PC-9 (cell line): ENCODE measurements at regions not wholly inside any gene's neighbourhood (a gene's known extent, or its start where the extent isn't known, plus 50 kb on each side); places are given as distances from the start of the nearest gene placed in this dataset.

Source experiments
- BruUV-seq: library from RNA; stranded (reverse); fragments of 400-500 nt; replicated peaks from 2 replicates; lab custom pipeline; 2021; lab: Mats Ljungman, UMichigan
- CTCF ChIA-PET: fragments of 300-600 bp; sonication (Branson Sonifier 250); formaldehyde crosslinking; loops from one replicate; lab custom pipeline; 2022; ENCODE audit warnings: antibody characterized with exemption; lab: Charles Lee
- POLR2A ChIA-PET: fragments of 300-600 bp; sonication (Branson Sonifier 250); formaldehyde crosslinking; loops from one replicate; lab custom pipeline; 2022; ENCODE audit warnings: antibody characterized with exemption; ENCODE audit not compliant: unreplicated experiment; lab: Charles Lee
- DNase-seq, 2 experiments: peaks; one replicate each; pipeline versions ENCODE4 v3.0.0 to v3.0.0-alpha.2; 2015 to 2022; ENCODE audit warnings: mixed read lengths in 1 of 2
- H2AFZ ChIP-seq: fragments of 200-600 bp; sonication (generic); 2 replicates; pipeline ENCODE4 v1.8.1; 2017; ENCODE audit warnings: antibody characterized with exemption
- H3F3A ChIP-seq: fragments of 200-600 bp; sonication (generic); 2 replicates; pipeline ENCODE4 v1.8.1; 2017; ENCODE audit warnings: antibody characterized with exemption, mild to moderate bottlenecking, low read depth; ENCODE audit not compliant: insufficient read depth
- H3K27ac ChIP-seq: fragments of 200-600 bp; sonication (generic); 2 replicates; pipeline ENCODE4 v1.6.1; 2016; ENCODE audit warnings: mixed run types
- H3K27me3 ChIP-seq: fragments of 200-600 bp; sonication (generic); 2 replicates; pipeline ENCODE4 v1.6.1; 2016; ENCODE audit warnings: low read depth, mixed run types; ENCODE audit not compliant: insufficient read depth
- H3K36me3 ChIP-seq: fragments of 200-600 bp; sonication (generic); 2 replicates; pipeline ENCODE4 v1.6.1; 2016; ENCODE audit warnings: low read depth, mixed run types
- H3K4me1 ChIP-seq: fragments of 200-600 bp; sonication (generic); replicated peaks from 2 replicates; pipeline ENCODE4 v1.6.1; 2016; ENCODE audit warnings: mixed run types; ENCODE audit not compliant: insufficient read depth
- H3K4me2 ChIP-seq: fragments of 200-600 bp; sonication (generic); 2 replicates; pipeline ENCODE4 v1.6.1; 2017; ENCODE audit warnings: mixed run types
- H3K4me3 ChIP-seq: fragments of 200-600 bp; sonication (generic); 2 replicates; pipeline ENCODE4 v1.6.1; 2016; ENCODE audit warnings: mixed run types
- H3K79me2 ChIP-seq: fragments of 200-600 bp; sonication (generic); 2 replicates; pipeline ENCODE4 v1.6.1; 2017; ENCODE audit warnings: low read depth, mixed run types
- H3K9me2 ChIP-seq: fragments of 200-600 bp; sonication (generic); 2 replicates; pipeline ENCODE4 v1.8.1; 2017; ENCODE audit warnings: mild to moderate bottlenecking; ENCODE audit not compliant: insufficient read depth
- H3K9me3 ChIP-seq: fragments of 200-600 bp; sonication (generic); 2 replicates; pipeline ENCODE4 v1.8.1; 2016; ENCODE audit warnings: low read depth; ENCODE audit not compliant: insufficient read depth
- H4K20me1 ChIP-seq: fragments of 200-600 bp; sonication (generic); 2 replicates; pipeline ENCODE4 v1.8.1; 2017; ENCODE audit not compliant: insufficient read depth
- CTCF ChIP-seq: fragments of 200-600 bp; sonication (generic); conservative IDR thresholded peaks from 2 replicates; pipeline ENCODE4 v1.6.1; 2017; ENCODE audit warnings: mixed run types, antibody characterized with exemption, mild to moderate bottlenecking, moderate library complexity
- EZH2 ChIP-seq: fragments of 200-600 bp; sonication (generic); IDR thresholded peaks from 2 replicates; pipeline ENCODE4 v1.8.0; 2017; ENCODE audit warnings: antibody characterized with exemption, low read depth
- intact Hi-C: fragments of 100-400 bp; cut with micrococcal nuclease; formaldehyde crosslinking; loops from one replicate; pipeline ENCODE4 v1.10.0; 2022; ENCODE audit not compliant: unreplicated experiment

DNA sequence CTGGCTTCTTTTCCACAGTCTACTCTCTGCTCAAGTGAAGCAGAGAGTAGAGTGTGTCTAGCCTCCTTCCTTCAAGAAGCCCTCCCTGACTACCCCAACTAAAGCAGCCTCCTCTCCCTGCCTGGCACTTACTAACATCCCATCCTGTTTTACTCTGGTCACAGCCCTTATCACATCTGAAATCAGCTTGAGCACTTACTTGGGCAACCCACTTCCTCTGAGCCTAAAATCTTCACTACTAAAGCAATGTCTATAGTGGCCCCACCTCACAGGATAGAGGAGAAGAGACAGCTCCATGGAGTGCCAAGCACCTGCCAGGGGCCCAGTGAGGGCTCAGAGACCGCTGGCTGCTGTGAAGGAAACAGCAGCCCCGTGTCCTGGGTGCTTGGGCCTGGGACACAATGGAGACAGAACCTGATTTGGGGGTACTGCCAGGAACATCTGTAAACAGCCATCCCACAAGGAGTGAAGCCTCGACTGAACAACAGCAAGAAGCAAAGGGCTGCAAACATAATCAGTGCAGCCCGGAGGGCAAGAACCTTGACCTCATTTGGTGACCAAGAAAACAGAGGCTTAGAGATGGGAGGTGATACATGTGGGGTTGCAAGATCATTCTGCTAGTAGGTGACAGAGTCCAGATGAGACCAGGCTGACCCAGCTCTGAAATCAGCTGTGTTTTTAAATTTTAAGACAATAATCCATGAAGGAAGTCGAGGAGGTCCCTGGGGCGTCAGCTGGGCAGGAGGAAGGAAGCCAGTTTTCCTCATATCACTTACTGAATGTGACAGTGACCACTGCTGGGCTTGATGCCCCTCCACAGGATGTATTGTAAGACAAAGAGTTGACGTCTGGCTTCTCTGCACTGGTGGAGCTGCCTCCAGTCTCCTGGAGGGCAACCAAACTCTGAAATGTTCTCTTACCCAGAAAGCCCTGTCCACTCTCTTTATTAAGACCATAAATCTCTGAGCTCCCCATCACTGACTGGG, 710.6 kb downstream of the MATN1 start:
- Histone ChIP-seq H3K9me2 (no peaks in the 10 kb centered on the region), H3K9me3 (no peaks in the 10 kb centered on the region), H3K4me2 (no peak overlapping the region), H2AFZ (no peak overlapping the region), H4K20me1 (no peaks in the 10 kb centered on the region), H3K4me1 (peaks cover 30% of the 10 kb centered on the region), H3K4me3 (no peak overlapping the region), H3F3A (no peaks in the 10 kb centered on the region), H3K79me2 (no peaks in the 10 kb centered on the region), H3K27ac (no peak overlapping the region), H3K27me3 (no peaks in the 10 kb centered on the region), H3K36me3 (no peaks in the 10 kb centered on the region)
- POLR2A ChIA-PET, result no interaction called here
- CTCF ChIA-PET, result no interaction called here
- DNase-seq, result no peak
- BruUV-seq, result no TSS peak
- TF ChIP-seq EZH2, result no peak
- TF ChIP-seq CTCF, result no peak
- intact Hi-C loops, result no loop called here

DNA sequence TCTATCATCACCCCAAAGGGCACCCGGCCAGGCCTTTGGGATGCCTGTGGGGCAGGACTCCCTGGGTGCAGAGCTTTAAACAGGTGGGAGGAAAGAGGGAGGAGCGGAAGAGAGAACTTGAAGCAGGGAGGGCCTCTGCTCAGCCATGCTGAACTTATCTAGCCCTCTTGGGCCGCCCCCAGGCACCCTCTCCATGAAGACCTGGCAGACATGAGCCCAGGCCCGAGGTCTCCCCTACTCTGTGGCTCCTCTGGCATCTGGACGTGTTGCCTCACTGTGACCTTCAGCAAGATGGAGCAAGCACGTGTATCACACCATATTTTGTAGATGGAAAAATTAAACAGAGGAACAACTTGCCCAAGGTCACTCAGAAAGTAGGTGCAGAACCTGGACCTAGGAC, 711.4 kb downstream of the MATN1 start:
- ChIA-PET POLR2A (no interaction called here), CTCF (no interaction called here)
- Histone ChIP-seq H3K4me2 (no peak overlapping the region), H3F3A (peaks cover 2% of the 10 kb centered on the region; the same call in 1 of the 2 replicates), H3K9me3 (no peaks in the 10 kb centered on the region), H3K27ac (no peak overlapping the region), H3K27me3 (no peaks in the 10 kb centered on the region), H4K20me1 (no peaks in the 10 kb centered on the region), H3K36me3 (no peaks in the 10 kb centered on the region), H2AFZ (no peak overlapping the region), H3K79me2 (no peaks in the 10 kb centered on the region), H3K4me3 (no peak overlapping the region), H3K4me1 (peaks cover 38% of the 10 kb centered on the region), H3K9me2 (no peaks in the 10 kb centered on the region)
- BruUV-seq, result no TSS peak
- no peak for TF ChIP-seq CTCF
- TF ChIP-seq EZH2, result no peak
- intact Hi-C loops, result no loop called here
- no peak for DNase-seq

- ChIA-PET POLR2A (no interaction called here), CTCF (no interaction called here)
- BruUV-seq, result no TSS peak
- Histone ChIP-seq H3F3A (peaks cover 13% of the 10 kb centered on the region), H4K20me1 (no peaks in the 10 kb centered on the region), H3K27me3 (no peaks in the 10 kb centered on the region), H3K4me3 (no peak overlapping the region), H3K9me2 (no peaks in the 10 kb centered on the region), H3K9me3 (no peaks in the 10 kb centered on the region), H3K36me3 (no peaks in the 10 kb centered on the region), H3K79me2 (no peaks in the 10 kb centered on the region), H3K4me1 (peaks cover 49% of the 10 kb centered on the region), H3K4me2 (no peak overlapping the region), H2AFZ (no peak overlapping the region), H3K27ac (no peak overlapping the region)
- DNase-seq, result no peak
- TF ChIP-seq EZH2 (no peak), CTCF (no peak)
- intact Hi-C loops, result no loop called here
Observed at GRCh38 chr1:30010506-30011106, 712.8 kb downstream of the MATN1 start.
